ENCODE measurements at regions not wholly inside any gene's neighbourhood (a gene's known extent, or its start where the extent isn't known, plus 50 kb on each side); places are given as distances from the start of the nearest gene placed in this dataset.
"Not testable (repeated sequence)": the region's sequence is repeated elsewhere in the genome, so short reads cannot be mapped to it uniquely, and the experiment has no call there.

- TF ChIP-seq CTCF (IDR thresholded peaks at IDR 0.05 in 2 of 3, conservative IDR thresholded peaks at IDR 0.05 in 1 of 3; ENCODE audit: borderline replicate concordance in 1 of 3, insufficient read depth in 1 of 3, low read depth in 2 of 3, low read length in 2 of 3); EZH2phosphoT487 (IDR thresholded peaks at IDR 0.05; ENCODE audit: borderline replicate concordance); POLR2AphosphoS5 (IDR thresholded peaks at IDR 0.05; ENCODE audit: low read depth, low read length); SIN3A (IDR thresholded peaks at IDR 0.05; ENCODE audit: low read depth); POLR2A (IDR thresholded peaks at IDR 0.05; ENCODE audit: borderline replicate concordance, extremely low read depth, insufficient read depth, insufficient read length); EZH2 (IDR thresholded peaks at IDR 0.05); ELF1 (IDR thresholded peaks at IDR 0.05; ENCODE audit: borderline replicate concordance, low read depth); CEBPB (IDR thresholded peaks at IDR 0.05; ENCODE audit: low read depth); SP1 (IDR thresholded peaks at IDR 0.05; ENCODE audit: low read depth): not testable (repeated sequence)
- TF ChIP-seq, protein P1, sequence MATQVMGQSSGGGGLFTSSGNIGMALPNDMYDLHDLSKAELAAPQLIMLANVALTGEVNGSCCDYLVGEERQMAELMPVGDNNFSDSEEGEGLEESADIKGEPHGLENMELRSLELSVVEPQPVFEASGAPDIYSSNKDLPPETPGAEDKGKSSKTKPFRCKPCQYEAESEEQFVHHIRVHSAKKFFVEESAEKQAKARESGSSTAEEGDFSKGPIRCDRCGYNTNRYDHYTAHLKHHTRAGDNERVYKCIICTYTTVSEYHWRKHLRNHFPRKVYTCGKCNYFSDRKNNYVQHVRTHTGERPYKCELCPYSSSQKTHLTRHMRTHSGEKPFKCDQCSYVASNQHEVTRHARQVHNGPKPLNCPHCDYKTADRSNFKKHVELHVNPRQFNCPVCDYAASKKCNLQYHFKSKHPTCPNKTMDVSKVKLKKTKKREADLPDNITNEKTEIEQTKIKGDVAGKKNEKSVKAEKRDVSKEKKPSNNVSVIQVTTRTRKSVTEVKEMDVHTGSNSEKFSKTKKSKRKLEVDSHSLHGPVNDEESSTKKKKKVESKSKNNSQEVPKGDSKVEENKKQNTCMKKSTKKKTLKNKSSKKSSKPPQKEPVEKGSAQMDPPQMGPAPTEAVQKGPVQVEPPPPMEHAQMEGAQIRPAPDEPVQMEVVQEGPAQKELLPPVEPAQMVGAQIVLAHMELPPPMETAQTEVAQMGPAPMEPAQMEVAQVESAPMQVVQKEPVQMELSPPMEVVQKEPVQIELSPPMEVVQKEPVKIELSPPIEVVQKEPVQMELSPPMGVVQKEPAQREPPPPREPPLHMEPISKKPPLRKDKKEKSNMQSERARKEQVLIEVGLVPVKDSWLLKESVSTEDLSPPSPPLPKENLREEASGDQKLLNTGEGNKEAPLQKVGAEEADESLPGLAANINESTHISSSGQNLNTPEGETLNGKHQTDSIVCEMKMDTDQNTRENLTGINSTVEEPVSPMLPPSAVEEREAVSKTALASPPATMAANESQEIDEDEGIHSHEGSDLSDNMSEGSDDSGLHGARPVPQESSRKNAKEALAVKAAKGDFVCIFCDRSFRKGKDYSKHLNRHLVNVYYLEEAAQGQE (IDR thresholded peaks at IDR 0.05; ENCODE audit: low read depth), result not testable (repeated sequence)
Observed at GRCh38 chr2:87460104-87460503, 287.8 kb upstream of the PLGLB2 start.
